Left ventricle myocardium inferior (tissue), 1 donor: ENCODE measurements at regions not wholly inside any gene's neighbourhood (a gene's known extent, or its start where the extent isn't known, plus 50 kb on each side); places are given as distances from the start of the nearest gene placed in this dataset.

Source experiments
- DNase-seq: peaks from one replicate; pipeline ENCODE4 v3.0.0-alpha.2; 2020
- H3K27ac ChIP-seq: fragments of 200-600 bp; replicated peaks from 2 replicates; pipeline ENCODE4 v1.8.0; 2021
- H3K27me3 ChIP-seq: fragments of 200-600 bp; 2 replicates; pipeline ENCODE4 v1.8.0; 2021; ENCODE audit warnings: low read depth
- H3K36me3 ChIP-seq: fragments of 200-600 bp; 2 replicates; pipeline ENCODE4 v1.8.0; 2021
- H3K4me1 ChIP-seq: fragments of 200-600 bp; 2 replicates; pipeline ENCODE4 v1.8.0; 2021
- H3K4me3 ChIP-seq: fragments of 200-600 bp; 2 replicates; pipeline ENCODE4 v1.8.0; 2021; ENCODE audit warnings: mild to moderate bottlenecking, moderate library complexity
- H3K9me3 ChIP-seq: fragments of 200-600 bp; replicated peaks from 2 replicates; pipeline ENCODE4 v1.8.0; 2021
- intact Hi-C: fragments of 100-400 bp; cut with micrococcal nuclease; formaldehyde crosslinking; loops from one replicate; pipeline ENCODE4 v1.11.0; 2022
- TF ChIP-seq, protein P1 (sequence below): fragments of 200-600 bp; IDR thresholded peaks from 2 replicates; pipeline ENCODE4 v1.8.0; 2021; ENCODE audit warnings: antibody characterized with exemption, mild to moderate bottlenecking, borderline replicate concordance
- donor health status: DM: no; HTN: yes; CAD: no; lungs with severe emphysema.

- no peak overlapping the region for H3K4me3 ChIP-seq
- H3K4me1 ChIP-seq = peaks cover 3% of the 10 kb centered on the region
- peaks cover 11% of the 10 kb centered on the region for H3K36me3 ChIP-seq
- no peaks in the 10 kb centered on the region for H3K27me3 ChIP-seq
- no peak overlapping the region for H3K27ac ChIP-seq
- TF ChIP-seq, protein P1, sequence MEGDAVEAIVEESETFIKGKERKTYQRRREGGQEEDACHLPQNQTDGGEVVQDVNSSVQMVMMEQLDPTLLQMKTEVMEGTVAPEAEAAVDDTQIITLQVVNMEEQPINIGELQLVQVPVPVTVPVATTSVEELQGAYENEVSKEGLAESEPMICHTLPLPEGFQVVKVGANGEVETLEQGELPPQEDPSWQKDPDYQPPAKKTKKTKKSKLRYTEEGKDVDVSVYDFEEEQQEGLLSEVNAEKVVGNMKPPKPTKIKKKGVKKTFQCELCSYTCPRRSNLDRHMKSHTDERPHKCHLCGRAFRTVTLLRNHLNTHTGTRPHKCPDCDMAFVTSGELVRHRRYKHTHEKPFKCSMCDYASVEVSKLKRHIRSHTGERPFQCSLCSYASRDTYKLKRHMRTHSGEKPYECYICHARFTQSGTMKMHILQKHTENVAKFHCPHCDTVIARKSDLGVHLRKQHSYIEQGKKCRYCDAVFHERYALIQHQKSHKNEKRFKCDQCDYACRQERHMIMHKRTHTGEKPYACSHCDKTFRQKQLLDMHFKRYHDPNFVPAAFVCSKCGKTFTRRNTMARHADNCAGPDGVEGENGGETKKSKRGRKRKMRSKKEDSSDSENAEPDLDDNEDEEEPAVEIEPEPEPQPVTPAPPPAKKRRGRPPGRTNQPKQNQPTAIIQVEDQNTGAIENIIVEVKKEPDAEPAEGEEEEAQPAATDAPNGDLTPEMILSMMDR = no peak
- intact Hi-C loops = no loop called here
- peaks cover 48% of the 10 kb centered on the region for H3K9me3 ChIP-seq
- DNase-seq = no peak
Measured at GRCh38 chr14:71604231-71604630, 328.0 kb upstream of the RGS6 start.

DNA sequence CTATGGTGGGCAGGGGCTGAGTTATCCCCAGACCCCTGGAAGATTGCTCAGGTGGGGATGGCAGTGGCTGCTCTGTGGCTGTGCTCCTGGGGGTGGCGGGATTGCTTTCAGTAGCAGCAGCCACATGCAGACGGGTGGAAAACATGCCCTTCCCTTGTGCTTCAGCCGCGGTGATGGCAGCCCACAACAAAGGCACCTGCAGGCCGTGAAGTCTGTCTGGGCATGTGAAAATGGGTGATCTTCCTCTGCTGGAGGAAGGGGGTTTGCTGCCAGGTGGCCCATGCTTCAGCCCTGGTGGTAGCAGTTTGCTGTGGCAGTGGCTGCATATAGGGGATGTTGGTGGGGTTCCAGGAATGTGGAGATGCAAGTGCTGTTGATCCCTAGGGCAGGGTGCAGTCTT lies 326.2 kb upstream of the RGS6 start:
- DNase-seq = no peak
- peaks cover 32% of the 10 kb centered on the region for H3K9me3 ChIP-seq
- TF ChIP-seq, protein P1 = no peak
- no peaks in the 10 kb centered on the region for H3K27me3 ChIP-seq
- H3K36me3 ChIP-seq = no peaks in the 10 kb centered on the region
- no peak overlapping the region for H3K4me3 ChIP-seq
- intact Hi-C loops = no loop called here
- H3K4me1 ChIP-seq = peaks cover 3% of the 10 kb centered on the region
- H3K27ac ChIP-seq = no peak overlapping the region

- intact Hi-C loops = no loop called here
- peaks cover 27% of the 10 kb centered on the region for H3K9me3 ChIP-seq
- no peaks in the 10 kb centered on the region for H3K27me3 ChIP-seq
- H3K4me1 ChIP-seq = peaks cover 3% of the 10 kb centered on the region
- no peak for DNase-seq
- H3K36me3 ChIP-seq = no peaks in the 10 kb centered on the region
- H3K4me3 ChIP-seq = no peak overlapping the region
- no peak overlapping the region for H3K27ac ChIP-seq
- TF ChIP-seq, protein P1 = no peak
Measured at GRCh38 chr14:71606575-71606974, 325.7 kb upstream of the RGS6 start.

DNA sequence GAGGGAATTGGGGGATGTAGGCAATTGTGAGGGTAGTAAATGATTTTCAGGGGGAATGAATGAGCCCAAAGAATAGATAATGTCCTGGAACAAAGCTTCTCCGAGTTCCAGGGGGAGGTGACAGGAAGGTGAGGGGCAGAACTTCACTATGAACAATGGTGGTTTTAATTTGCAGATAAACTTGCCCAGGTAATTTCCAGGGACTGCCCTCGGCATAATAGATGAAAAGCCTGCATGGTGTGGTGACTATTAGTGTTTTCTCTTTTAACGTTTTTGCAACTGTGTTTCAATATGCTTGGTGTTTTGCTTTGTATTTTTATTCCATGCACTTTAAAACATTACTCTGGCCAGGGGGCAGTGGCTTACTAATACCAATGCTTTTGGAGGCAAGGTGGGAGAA lies 325.2 kb upstream of the RGS6 start:
- H3K4me1 ChIP-seq = peaks cover 3% of the 10 kb centered on the region
- no peak overlapping the region for H3K27ac ChIP-seq
- TF ChIP-seq, protein P1 = no peak
- H3K27me3 ChIP-seq = no peaks in the 10 kb centered on the region
- peaks cover 22% of the 10 kb centered on the region for H3K9me3 ChIP-seq
- intact Hi-C loops = no loop called here
- DNase-seq = no peak
- no peak overlapping the region for H3K4me3 ChIP-seq
- H3K36me3 ChIP-seq = no peaks in the 10 kb centered on the region

DNA sequence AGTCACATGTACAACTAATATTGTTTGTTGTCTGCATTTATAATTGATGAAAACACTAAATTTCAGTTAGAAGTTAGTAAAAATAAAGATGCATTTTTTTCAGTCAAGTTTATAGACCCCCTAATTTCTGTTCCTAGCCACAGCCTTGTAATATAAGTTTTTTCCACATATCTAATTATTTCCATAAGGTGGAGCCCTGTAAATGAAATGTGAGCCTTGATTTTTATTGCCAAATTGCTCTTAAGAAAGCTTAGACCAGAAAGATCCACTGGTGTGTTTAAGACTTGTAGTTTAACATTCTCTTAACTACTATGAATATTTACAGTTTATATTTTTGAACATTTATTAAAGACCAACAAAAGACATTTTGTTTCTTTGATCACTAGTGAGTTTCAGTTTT lies 322.1 kb upstream of the RGS6 start:
- Histone ChIP-seq H3K27ac (no peak overlapping the region), H3K4me1 (peaks cover 3% of the 10 kb centered on the region), H3K4me3 (no peak overlapping the region), H3K36me3 (no peaks in the 10 kb centered on the region), H3K27me3 (no peaks in the 10 kb centered on the region), H3K9me3 (peaks cover 9% of the 10 kb centered on the region)
- intact Hi-C loops = no loop called here
- DNase-seq = no peak
- TF ChIP-seq, protein P1 = no peak

DNA sequence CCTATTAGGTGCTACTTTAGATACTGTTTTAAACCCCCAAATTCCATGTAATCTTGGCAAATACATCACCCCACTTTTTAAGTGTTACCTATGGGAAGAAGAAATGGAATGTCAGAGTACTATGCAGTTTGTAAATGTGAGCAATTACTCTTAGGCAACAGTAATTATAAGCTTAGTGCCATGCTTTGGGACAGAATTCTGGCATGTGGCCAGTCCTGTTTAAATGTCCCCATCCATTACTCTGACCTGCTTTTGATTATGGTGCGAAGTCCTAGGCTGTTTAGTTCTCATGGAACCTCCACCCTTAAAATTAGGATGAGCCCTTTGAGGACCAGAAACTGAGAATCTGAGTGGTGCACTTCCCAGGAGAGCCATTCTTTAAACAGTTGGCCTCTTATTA lies 321.4 kb upstream of the RGS6 start:
- TF ChIP-seq, protein P1 = no peak
- H3K4me3 ChIP-seq = no peak overlapping the region
- H3K27me3 ChIP-seq = no peaks in the 10 kb centered on the region
- no peak overlapping the region for H3K27ac ChIP-seq
- H3K36me3 ChIP-seq = no peaks in the 10 kb centered on the region
- intact Hi-C loops = no loop called here
- peaks cover 3% of the 10 kb centered on the region for H3K4me1 ChIP-seq
- H3K9me3 ChIP-seq = peaks cover 3% of the 10 kb centered on the region
- DNase-seq = no peak
